H9 (cell line): ENCODE measurements at regions not wholly inside any gene's neighbourhood (a gene's known extent, or its start where the extent isn't known, plus 50 kb on each side); places are given as distances from the start of the nearest gene placed in this dataset.
A peak's percentile ranks its signal among the peaks of the same experiment; 100 is the strongest.

Source experiments
- DNase-seq: peaks from one replicate; pipeline ENCODE4 v3.0.0-alpha.2; 2017
- H2AFZ ChIP-seq: one replicate; pipeline ENCODE4 v1.6.1; 2013; ENCODE audit warnings: mild to moderate bottlenecking, low read length, control low read depth, moderate library complexity
- H2AK5ac ChIP-seq: 2 replicates; pipeline ENCODE4 v1.6.1; 2013; ENCODE audit warnings: low read length, control low read depth, mixed read lengths; ENCODE audit not compliant: insufficient read length
- H2BK120ac ChIP-seq: one replicate; pipeline ENCODE4 v1.6.1; 2013; ENCODE audit warnings: low read depth, mild to moderate bottlenecking, low read length, control low read depth, inconsistent platforms; ENCODE audit not compliant: poor library complexity, severe bottlenecking
- H2BK12ac ChIP-seq: 2 replicates; pipeline ENCODE4 v1.6.1; 2013; ENCODE audit warnings: low read length, control low read depth, mixed read lengths, low read depth; ENCODE audit not compliant: insufficient read length
- H2BK15ac ChIP-seq: 2 replicates; pipeline ENCODE4 v1.6.1; 2013; ENCODE audit warnings: low read depth, low read length, control low read depth
- H2BK20ac ChIP-seq: one replicate; pipeline ENCODE4 v1.6.1; 2013; ENCODE audit warnings: low read depth, mild to moderate bottlenecking, low read length, control low read depth, inconsistent platforms; ENCODE audit not compliant: poor library complexity, severe bottlenecking
- H2BK5ac ChIP-seq: 2 replicates; pipeline ENCODE4 v1.6.1; 2013; ENCODE audit warnings: low read length, control low read depth, mixed read lengths; ENCODE audit not compliant: insufficient read length
- H3K14ac ChIP-seq: 2 replicates; pipeline ENCODE4 v1.6.1; 2013; ENCODE audit warnings: low read length, control low read depth; ENCODE audit not compliant: insufficient read depth
- H3K18ac ChIP-seq: 2 replicates; pipeline ENCODE4 v1.6.1; 2013; ENCODE audit warnings: low read depth, mild to moderate bottlenecking, mixed read lengths, low read length, control low read depth; ENCODE audit not compliant: insufficient read length
- H3K23ac ChIP-seq: 2 replicates; pipeline ENCODE4 v1.6.1; 2013; ENCODE audit warnings: low read length, control low read depth, mixed read lengths, low read depth; ENCODE audit not compliant: insufficient read length
- H3K23me2 ChIP-seq: 2 replicates; pipeline ENCODE4 v1.6.1; 2013; ENCODE audit warnings: low read depth, mild to moderate bottlenecking, mixed read lengths, low read length, control low read depth; ENCODE audit not compliant: insufficient read length, poor library complexity, severe bottlenecking
- H3K27ac ChIP-seq: 2 replicates; pipeline ENCODE4 v1.5.1; 2013; ENCODE audit warnings: low read length, control low read depth, mixed read lengths, low read depth; ENCODE audit not compliant: insufficient read length
- H3K27me3 ChIP-seq: 2 replicates; pipeline ENCODE4 v1.6.1; 2013; ENCODE audit warnings: low read length, control low read depth, inconsistent platforms; ENCODE audit not compliant: insufficient read depth
- H3K4ac ChIP-seq: 2 replicates; pipeline ENCODE4 v1.6.1; 2013; ENCODE audit warnings: low read depth, mild to moderate bottlenecking, control low read depth, inconsistent platforms, low read length, moderate library complexity
- H3K4me1 ChIP-seq: 2 replicates; pipeline ENCODE4 v1.6.1; 2013; ENCODE audit warnings: low read length, control low read depth, inconsistent platforms; ENCODE audit not compliant: insufficient read depth
- H3K4me2 ChIP-seq: 2 replicates; pipeline ENCODE4 v1.6.1; 2013; ENCODE audit warnings: low read length, control low read depth, mixed read lengths; ENCODE audit not compliant: insufficient read length, insufficient read depth
- H3K56ac ChIP-seq: 2 replicates; pipeline ENCODE4 v1.6.1; 2013; ENCODE audit warnings: low read depth, mild to moderate bottlenecking, mixed read lengths, low read length, control low read depth; ENCODE audit not compliant: insufficient read length
- H3K79me1 ChIP-seq: 2 replicates; pipeline ENCODE4 v1.6.1; 2013; ENCODE audit warnings: low read depth, mild to moderate bottlenecking, moderate library complexity, low read length, control low read depth, inconsistent platforms; ENCODE audit not compliant: insufficient read depth, poor library complexity, severe bottlenecking
- H3K79me2 ChIP-seq: 2 replicates; pipeline ENCODE4 v1.6.1; 2013; ENCODE audit warnings: low read length, control low read depth, inconsistent platforms; ENCODE audit not compliant: insufficient read depth
- H3K9ac ChIP-seq: 2 replicates; pipeline ENCODE4 v1.6.1; 2013; ENCODE audit warnings: low read length, control low read depth, mixed read lengths; ENCODE audit not compliant: insufficient read length; ENCODE audit errors: extremely low read depth
- H3K9me3 ChIP-seq: one replicate; pipeline ENCODE4 v1.6.1; 2013; ENCODE audit warnings: low read depth, low read length, inconsistent platforms; ENCODE audit not compliant: control insufficient read depth
- H3T11ph ChIP-seq: one replicate; pipeline ENCODE4 v1.6.1; 2013; ENCODE audit warnings: mild to moderate bottlenecking, low read length, control low read depth, inconsistent platforms
- H4K20me1 ChIP-seq: one replicate; pipeline ENCODE4 v1.6.1; 2013; ENCODE audit not compliant: control insufficient read depth, insufficient read length, insufficient read depth
- H4K5ac ChIP-seq: 2 replicates; pipeline ENCODE4 v1.6.1; 2013; ENCODE audit warnings: low read depth, mild to moderate bottlenecking, mixed read lengths, low read length, control low read depth; ENCODE audit not compliant: insufficient read length
- H4K8ac ChIP-seq: replicated peaks from 2 replicates; pipeline ENCODE4 v1.6.1; 2013; ENCODE audit warnings: low read length, control low read depth, mixed read lengths, low read depth; ENCODE audit not compliant: insufficient read length
- H4K91ac ChIP-seq: 2 replicates; pipeline ENCODE4 v1.6.1; 2013; ENCODE audit warnings: low read depth, mild to moderate bottlenecking, moderate library complexity, mixed read lengths, low read length, control low read depth; ENCODE audit not compliant: insufficient read length
- H3K27ac Mint-ChIP-seq, 3 experiments: 2 replicates in 2 of 3; 3 replicates in 1 of 3; pipeline ENCODE4 v1.8.0; 2020 to 2021; ENCODE audit warnings: mixed read lengths in 3 of 3, mild to moderate bottlenecking in 1 of 3, moderate library complexity in 1 of 3
- H3K27me3 Mint-ChIP-seq: 2 replicates; pipeline ENCODE4 v1.8.0; 2021; ENCODE audit warnings: low read depth, mild to moderate bottlenecking, moderate library complexity, mixed read lengths
- H3K36me3 Mint-ChIP-seq, 3 experiments: 2 replicates in 2 of 3; 3 replicates in 1 of 3; pipeline ENCODE4 v1.8.0; 2020 to 2021; ENCODE audit warnings: low read depth in 3 of 3, mixed read lengths in 3 of 3; ENCODE audit not compliant: insufficient read depth in 1 of 3
- H3K4me1 Mint-ChIP-seq, 2 experiments: 2 replicates each; pipeline ENCODE4 v1.8.0; 2020; ENCODE audit warnings: mixed read lengths in 2 of 2
- H3K4me3 Mint-ChIP-seq, 2 experiments: 2 replicates in 1 of 2; 3 replicates in 1 of 2; pipeline ENCODE4 v1.8.0; 2020 to 2021; ENCODE audit warnings: mild to moderate bottlenecking in 2 of 2, mixed read lengths in 2 of 2, moderate library complexity in 1 of 2
- H3K9me3 Mint-ChIP-seq, 2 experiments: 2 replicates in 1 of 2; 3 replicates in 1 of 2; pipeline ENCODE4 v1.8.0; 2020; ENCODE audit warnings: mild to moderate bottlenecking in 2 of 2, mixed read lengths in 2 of 2, moderate library complexity in 1 of 2
- CTCF ChIP-seq: fragments of 200-600 bp; sonication (generic); conservative IDR thresholded peaks from 3 replicates; pipeline ENCODE4 v1.8.0; 2021; ENCODE audit warnings: antibody characterized with exemption, mild to moderate bottlenecking
- WGBS: extraction: QIAGEN DNeasy Blood & Tissue Kit; methylation state at CpG from one replicate; pipeline ENCODE4 v1.1.7; 2013; ENCODE audit warnings: missing lambda C conversion rate, low lambda C conversion rate, mixed read lengths; ENCODE audit not compliant: insufficient read length; ENCODE audit errors: extremely low coverage; 5-methylcytosine and 5-hydroxymethylcytosine counted together

GRCh38 chr11:71084306-71085012 lies 167.9 kb downstream of the SHANK2 start:
- DNase-seq, result no peak
- H3K36me3 Mint-ChIP-seq, result peaks cover 7 to 17% (median 13%) of the 10 kb centered on the region in 3 experiments
- Histone ChIP-seq H2BK12ac (no peak overlapping the region), H2BK15ac (no peak overlapping the region), H3K18ac (no peak overlapping the region), H2BK120ac (no peak overlapping the region), H4K20me1 (no peaks in the 10 kb centered on the region), H3K56ac (no peak overlapping the region), H4K5ac (no peak overlapping the region), H4K8ac (no peak overlapping the region), H3K27me3 (no peaks in the 10 kb centered on the region), H3K79me1 (no peaks in the 10 kb centered on the region), H3K4ac (no peak overlapping the region), H3K23me2 (no peaks in the 10 kb centered on the region), H3K4me2 (no peak overlapping the region), H3K27ac (no peak overlapping the region), H3K9me3 (no peaks in the 10 kb centered on the region), H3K23ac (no peak overlapping the region), H3T11ph (no peak overlapping the region), H4K91ac (no peak overlapping the region), H2AFZ (no peak overlapping the region), H2BK20ac (no peak overlapping the region), H3K4me1 (no peaks in the 10 kb centered on the region), H2AK5ac (no peak overlapping the region), H3K79me2 (no peaks in the 10 kb centered on the region), H3K14ac (no peak overlapping the region), H2BK5ac (no peak overlapping the region), H3K9ac (no peak overlapping the region)
- H3K4me1 Mint-ChIP-seq, result peaks cover 8 to 10% of the 10 kb centered on the region in 2 experiments
- peaks cover 0 to 2% of the 10 kb centered on the region in 2 experiments; a peak in 1 of 5 replicates for H3K9me3 Mint-ChIP-seq
- 0 out of 7 replicates have a peak overlapping the region, but pooled peaks of 1 of the 3 experiments have one; percentile 11 for H3K27ac Mint-ChIP-seq
- H3K27me3 Mint-ChIP-seq, result no peaks in the 10 kb centered on the region
- no CpG with 5 or more reads among the region's 9 CpGs for WGBS
- no peak overlapping the region for H3K4me3 Mint-ChIP-seq
- no peak for TF ChIP-seq CTCF
